ENCODE measurements at regions not wholly inside any gene's neighbourhood (a gene's known extent, or its start where the extent isn't known, plus 50 kb on each side); places are given as distances from the start of the nearest gene placed in this dataset.
"Not testable (repeated sequence)": the region's sequence is repeated elsewhere in the genome, so short reads cannot be mapped to it uniquely, and the experiment has no call there.

DNA sequence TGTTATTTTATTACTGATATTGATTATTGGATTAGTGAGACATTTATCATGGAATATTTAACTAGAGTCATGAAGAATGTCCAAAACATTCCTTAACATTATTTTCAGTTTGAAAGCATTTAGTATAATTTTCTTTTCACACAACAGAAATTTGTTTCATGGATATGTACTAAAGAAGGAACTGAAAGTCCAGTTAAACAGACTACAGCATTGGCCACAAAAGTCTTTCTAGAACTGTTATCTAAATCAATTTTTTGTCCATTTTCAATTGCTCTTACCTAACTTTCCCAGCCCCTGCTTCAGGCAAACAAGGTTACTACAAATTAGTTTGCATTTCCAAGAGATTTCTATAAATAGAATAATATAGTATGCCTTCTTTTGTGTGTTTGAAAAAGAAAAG lies 1018.0 kb upstream of the PCDH20 start:
- DNase-seq (ENCODE audit: insufficient read length, low spot score) (no peak), FAIRE-seq (no peak)
- TF ChIP-seq POLR2A (IDR thresholded peaks at IDR 0.05; ENCODE audit: low read depth, low read length): no peak

DNA sequence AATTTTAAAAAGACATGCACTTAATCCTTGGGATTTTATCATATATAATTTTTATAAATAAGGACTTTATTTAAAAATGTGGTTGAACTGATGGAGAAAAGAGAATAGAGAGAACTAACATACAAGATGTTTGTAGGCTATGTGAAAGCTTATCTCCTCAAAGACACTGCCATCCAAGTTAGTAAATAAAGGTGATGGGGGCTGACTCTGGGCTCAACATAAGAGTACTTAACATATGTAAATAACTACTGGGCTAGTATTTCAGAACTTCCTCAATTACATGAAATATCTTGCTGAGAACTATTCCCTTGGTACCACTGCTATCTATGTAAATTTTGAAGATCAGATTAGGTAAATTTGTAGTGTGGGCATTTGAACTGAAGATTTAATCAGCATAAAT lies 1017.3 kb upstream of the PCDH20 start:
- DNase-seq (ENCODE audit: insufficient read length, low spot score) (no peak), FAIRE-seq (no peak)
- TF ChIP-seq POLR2A (IDR thresholded peaks at IDR 0.05; ENCODE audit: low read depth, low read length): no peak

- no peak for TF ChIP-seq POLR2A (IDR thresholded peaks at IDR 0.05; ENCODE audit: low read depth, low read length)
- DNase-seq (ENCODE audit: insufficient read length, low spot score): no peak
- FAIRE-seq: no peak
These were observed 1016.6 kb upstream of the PCDH20 start for GRCh38 chr13:62432295-62432694.

- no peak for DNase-seq (ENCODE audit: insufficient read length, low spot score)
- FAIRE-seq: no peak
- no peak for TF ChIP-seq POLR2A (IDR thresholded peaks at IDR 0.05; ENCODE audit: low read depth, low read length)
These were observed 1016.2 kb upstream of the PCDH20 start for GRCh38 chr13:62431852-62432251.

- DNase-seq (ENCODE audit: insufficient read length, low spot score) (no peak), FAIRE-seq (no peak)
- no peak for TF ChIP-seq POLR2A (IDR thresholded peaks at IDR 0.05; ENCODE audit: low read depth, low read length)
These were observed 1003.2 kb upstream of the PCDH20 start for GRCh38 chr13:62418872-62419271.

DNA sequence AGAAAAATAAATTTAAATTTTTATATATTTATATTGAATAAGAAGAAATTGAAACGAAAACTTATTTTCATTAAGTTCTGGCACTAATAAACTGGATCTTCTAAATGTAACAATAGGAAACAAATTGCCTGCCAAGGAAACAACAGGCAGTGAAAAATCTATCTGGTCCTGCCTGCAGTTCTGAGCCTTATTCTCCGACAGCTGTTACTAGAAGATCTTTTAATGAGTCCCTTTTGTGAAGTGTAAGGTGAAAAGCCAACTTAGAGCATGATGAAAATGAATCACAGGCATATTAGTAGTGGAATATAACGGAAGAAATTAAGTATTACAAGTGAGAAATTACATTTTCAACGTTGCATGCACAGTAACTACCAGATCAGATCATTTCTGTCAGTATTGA lies 1002.7 kb upstream of the PCDH20 start:
- no peak for TF ChIP-seq POLR2A (IDR thresholded peaks at IDR 0.05; ENCODE audit: low read depth, low read length)
- DNase-seq (ENCODE audit: insufficient read length, low spot score) (no peak), FAIRE-seq (no peak)

DNA sequence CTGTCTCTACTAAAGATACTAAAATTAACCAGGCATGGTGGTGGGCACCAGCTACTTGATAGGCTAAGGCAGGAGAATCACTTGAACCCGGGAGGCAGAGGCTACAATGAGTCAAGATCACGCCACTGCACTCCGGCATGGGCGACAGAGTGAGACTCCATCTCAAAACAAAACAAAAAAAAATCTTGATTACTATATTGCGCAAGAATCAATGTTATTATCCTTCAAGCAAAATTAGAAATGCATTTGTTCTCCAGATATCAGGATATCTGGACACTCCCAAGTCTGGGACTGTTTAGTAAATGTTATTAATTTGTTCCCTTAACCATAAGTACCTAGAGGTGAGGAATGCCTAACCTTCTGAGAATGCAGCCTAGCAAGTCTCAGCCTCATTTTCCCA lies 992.2 kb upstream of the PCDH20 start:
- no peak for FAIRE-seq
- TF ChIP-seq POLR2A (IDR thresholded peaks at IDR 0.05; ENCODE audit: low read depth, low read length): no peak
- no peak for DNase-seq (ENCODE audit: insufficient read length, low spot score)

DNA sequence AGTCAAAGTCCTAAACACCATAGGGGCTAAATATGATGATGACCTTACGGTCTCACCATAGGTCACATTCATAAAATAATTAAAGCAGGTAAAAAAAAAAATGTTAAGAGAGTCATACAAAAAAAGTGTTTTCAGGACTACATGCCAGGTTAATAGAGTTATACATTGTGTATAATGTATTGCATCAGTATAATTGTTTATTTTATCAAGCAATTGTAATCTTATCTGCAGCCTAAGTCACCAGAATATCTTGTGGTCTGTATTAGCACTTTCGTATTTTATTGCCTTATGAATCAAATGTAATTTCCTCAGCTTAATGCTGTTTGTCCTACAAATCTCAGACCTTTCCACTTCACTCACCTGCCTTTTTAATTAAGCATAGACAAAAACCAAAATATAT lies 972.9 kb upstream of the PCDH20 start:
- TF ChIP-seq POLR2A (IDR thresholded peaks at IDR 0.05; ENCODE audit: low read depth, low read length): no peak
- no peak for DNase-seq (ENCODE audit: insufficient read length, low spot score)
- no peak for FAIRE-seq

- DNase-seq (ENCODE audit: insufficient read length, low spot score) (no peak), FAIRE-seq (no peak)
These were observed 972.0 kb upstream of the PCDH20 start for GRCh38 chr13:62387647-62388046.

GRCh38 chr13:62379241-62379640 lies 963.6 kb upstream of the PCDH20 start:
- FAIRE-seq; DNase-seq (ENCODE audit: insufficient read length, low spot score): not testable (repeated sequence)

More at GRCh38 chr13:62387647-62388046, 972.0 kb upstream of the PCDH20 start:
- TF ChIP-seq POLR2A (IDR thresholded peaks at IDR 0.05; ENCODE audit: low read depth, low read length): no peak

- DNase-seq (ENCODE audit: insufficient read length, low spot score) (no peak), FAIRE-seq (no peak)
- no peak for TF ChIP-seq POLR2A (IDR thresholded peaks at IDR 0.05; ENCODE audit: low read depth, low read length)
These were observed 962.2 kb upstream of the PCDH20 start for GRCh38 chr13:62377838-62378237.

DNA sequence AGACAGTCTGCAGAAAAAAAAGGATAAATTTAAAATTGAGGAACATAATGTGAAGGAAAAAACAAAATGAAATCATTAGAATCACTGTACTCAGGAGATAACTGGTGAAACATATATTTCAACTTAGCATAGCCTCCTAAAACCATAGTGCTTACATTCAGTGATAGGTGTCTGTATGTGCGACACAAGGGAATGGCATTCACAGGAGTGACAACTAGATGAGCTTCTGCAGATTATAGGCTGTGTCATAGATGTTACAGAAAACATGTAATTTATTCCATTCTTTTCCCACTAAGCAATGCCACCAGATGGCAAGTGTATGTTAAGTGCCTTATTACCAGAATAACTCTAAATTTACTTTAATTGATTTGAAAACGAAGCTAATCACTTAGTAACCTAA lies 960.0 kb upstream of the PCDH20 start:
- FAIRE-seq (no peak), DNase-seq (ENCODE audit: insufficient read length, low spot score) (no peak)
- no peak for TF ChIP-seq POLR2A (IDR thresholded peaks at IDR 0.05; ENCODE audit: low read depth, low read length)

GRCh38 chr13:62371737-62372136 lies 956.1 kb upstream of the PCDH20 start:
- FAIRE-seq: no peak
- TF ChIP-seq POLR2A (IDR thresholded peaks at IDR 0.05; ENCODE audit: low read depth, low read length): no peak
- no peak for DNase-seq (ENCODE audit: insufficient read length, low spot score)

- not testable (repeated sequence) for FAIRE-seq; DNase-seq (ENCODE audit: insufficient read length, low spot score)
These were observed 952.3 kb upstream of the PCDH20 start for GRCh38 chr13:62367971-62368370.

- no peak for FAIRE-seq
- no peak for TF ChIP-seq POLR2A (IDR thresholded peaks at IDR 0.05; ENCODE audit: low read depth, low read length)
- no peak for DNase-seq (ENCODE audit: insufficient read length, low spot score)
These were observed 945.0 kb upstream of the PCDH20 start for GRCh38 chr13:62360609-62361008.

DNA sequence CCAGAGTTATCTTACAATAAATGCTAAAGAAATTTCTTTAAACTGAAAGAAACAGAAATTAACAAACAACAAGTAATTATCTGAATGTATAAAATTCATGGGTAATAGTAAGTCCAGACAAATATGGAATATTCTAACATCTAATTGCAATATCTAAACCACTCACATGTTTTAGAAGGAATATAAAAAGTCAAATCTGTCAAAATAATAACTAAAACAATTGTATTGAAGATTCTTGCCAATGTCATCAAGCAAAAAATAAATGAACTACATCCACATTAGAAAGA lies 942.9 kb upstream of the PCDH20 start:
- FAIRE-seq (no peak), DNase-seq (ENCODE audit: insufficient read length, low spot score) (no peak)
- TF ChIP-seq POLR2A (IDR thresholded peaks at IDR 0.05; ENCODE audit: low read depth, low read length): no peak

All from H54 (cell line).